ENCODE measurements at regions not wholly inside any gene's neighbourhood (a gene's known extent, or its start where the extent isn't known, plus 50 kb on each side); places are given as distances from the start of the nearest gene placed in this dataset.
A peak's percentile ranks its signal among the peaks of the same experiment; 100 is the strongest.

- H2BK15ac ChIP-seq (ENCODE audit: low read depth, low read length), result no peak overlapping the region
- ChIA-PET CTCF (no interaction called here), POLR2A (ENCODE audit: unreplicated experiment) (no interaction called here)
- TF ChIP-seq CEBPB (IDR thresholded peaks at IDR 0.05; ENCODE audit: low read depth, low read length), result no peak
- TF ChIP-seq RFX5 (IDR thresholded peaks at IDR 0.05; ENCODE audit: low read depth, low read length), result no peak
- TF ChIP-seq CHD1 (IDR thresholded peaks at IDR 0.05; ENCODE audit: low read depth, low read length), result no peak
- H3K9ac ChIP-seq (ENCODE audit: low read depth, low read length), result no peak overlapping the region
- no peak overlapping the region for H3K4ac ChIP-seq (ENCODE audit: low read depth, low read length)
- no TSS peak for BruUV-seq (replicated peaks)
- no peak overlapping the region for H2AK9ac ChIP-seq (replicated peaks; ENCODE audit: low read depth, low read length, poor library complexity)
- H4K20me1 ChIP-seq (ENCODE audit: insufficient read depth, low read length), result peaks cover 9% of the 10 kb centered on the region; the same call in 1 of the 2 replicates
- H2AFZ ChIP-seq (replicated peaks; ENCODE audit: low read length, poor library complexity), result no peak overlapping the region
- no peak overlapping the region for H4K5ac ChIP-seq (ENCODE audit: low read depth, low read length)
- dilution Hi-C loops (cut with HindIII; ENCODE audit: low sequenced_read_pairs, unreplicated experiment), result no loop called here
- H3K18ac ChIP-seq (ENCODE audit: low read depth, low read length), result no peak overlapping the region
- H3K27ac ChIP-seq (ENCODE audit: insufficient read depth, low read length), result no peak overlapping the region
- in situ Hi-C loops (cut with MboI; ENCODE audit: low sequenced_read_pairs), result loop anchor here (25.0 kb wide), 1 partner anchor 501 kb away; the partner anchor contains the start of gene TIPIN
- H3K4me3 ChIP-seq (ENCODE audit: insufficient read depth, low read depth, low read length), result no peak overlapping the region
- H3K79me1 ChIP-seq (ENCODE audit: low read depth in 1 of 2, low read length in 2 of 2), result peaks cover 4 to 29% of the 10 kb centered on the region in 2 experiments; a peak in 3 of 4 replicates
- no peaks in the 10 kb centered on the region for H3K9me3 ChIP-seq (ENCODE audit: control insufficient read depth, insufficient read depth, low read length)
- peaks cover 4% of the 10 kb centered on the region; the same call in 1 of the 2 replicates for H3K36me3 ChIP-seq (ENCODE audit: control insufficient read depth, insufficient read depth, low read length)
- ATAC-seq (ENCODE audit: low read depth) (no peak), DNase-seq (no peak)
- no peak overlapping the region; the same call in 1 of the 2 replicates for H2BK20ac ChIP-seq (ENCODE audit: low read depth, low read length)
- H4K91ac ChIP-seq (ENCODE audit: insufficient read depth, low read depth, low read length), result peak overlapping the region; percentile 16; the same call in 1 of the 2 replicates
- no peak overlapping the region for H3K56ac ChIP-seq (ENCODE audit: extremely low read depth, insufficient read depth, low read length)
- no peak overlapping the region for H3K23ac ChIP-seq (ENCODE audit: low read depth, low read length)
- H2BK5ac ChIP-seq (ENCODE audit: low read depth, low read length, poor library complexity, severe bottlenecking), result no peak overlapping the region
- peak overlapping the region; percentile 27; the same call in 1 of the 2 replicates for H2AK5ac ChIP-seq (ENCODE audit: low read depth, low read length)
- no CpG with 5 or more reads among the region's 2 CpGs for WGBS, 2 experiments (ENCODE audit: extremely low coverage in 2 of 2, insufficient read length in 1 of 2)
- no peak overlapping the region for H4K8ac ChIP-seq (ENCODE audit: low read depth in 2 of 2, low read length in 2 of 2)
- H3K27me3 ChIP-seq (ENCODE audit: control insufficient read depth, insufficient read depth, low read length), result no peaks in the 10 kb centered on the region
- H3K14ac ChIP-seq (replicated peaks; ENCODE audit: low read depth, low read length), result no peak overlapping the region
- no peak overlapping the region; the same call in 1 of the 2 replicates for H2BK120ac ChIP-seq (ENCODE audit: low read depth, low read length)
- H3K4me2 ChIP-seq (ENCODE audit: low read depth, low read length), result no peak overlapping the region
- intact Hi-C loops (cut with micrococcal nuclease), result loop anchor here (2.0 kb wide), 1 partner anchor 39 kb away; no protein-coding TSS in a partner anchor
- peaks cover 5% of the 10 kb centered on the region; the same call in 1 of the 2 replicates for H3K9me1 ChIP-seq (ENCODE audit: insufficient read depth, low read length)
- peaks cover 7% of the 10 kb centered on the region for H3K4me1 ChIP-seq (ENCODE audit: control insufficient read depth, insufficient read depth, low read length)
These were observed 161.5 kb downstream of the SMAD6 start for GRCh38 chr15:66863390-66864085.
